ENCODE measurements at regions not wholly inside any gene's neighbourhood (a gene's known extent, or its start where the extent isn't known, plus 50 kb on each side); places are given as distances from the start of the nearest gene placed in this dataset.

GRCh38 chr21:15324542-15324941 lies 259.7 kb upstream of the NRIP1 start:
- no peak for FAIRE-seq
- TF ChIP-seq POLR2A (IDR thresholded peaks at IDR 0.05; ENCODE audit: low read depth, low read length): no peak
- no peak for DNase-seq (ENCODE audit: insufficient read length, low spot score)

- FAIRE-seq (no peak), DNase-seq (ENCODE audit: insufficient read length, low spot score) (no peak)
- no peak for TF ChIP-seq POLR2A (IDR thresholded peaks at IDR 0.05; ENCODE audit: low read depth, low read length)
Observed at GRCh38 chr21:15326032-15326867, 261.4 kb upstream of the NRIP1 start.

GRCh38 chr21:15327637-15328265 lies 263.0 kb upstream of the NRIP1 start:
- DNase-seq (ENCODE audit: insufficient read length, low spot score) (no peak), FAIRE-seq (no peak)
- no peak for TF ChIP-seq POLR2A (IDR thresholded peaks at IDR 0.05; ENCODE audit: low read depth, low read length)

GRCh38 chr21:15329191-15329590 lies 264.4 kb upstream of the NRIP1 start:
- no peak for FAIRE-seq
- no peak for DNase-seq (ENCODE audit: insufficient read length, low spot score)
- TF ChIP-seq POLR2A (IDR thresholded peaks at IDR 0.05; ENCODE audit: low read depth, low read length): no peak

- FAIRE-seq: no peak
- TF ChIP-seq POLR2A (IDR thresholded peaks at IDR 0.05; ENCODE audit: low read depth, low read length): no peak
- no peak for DNase-seq (ENCODE audit: insufficient read length, low spot score)
Observed at GRCh38 chr21:15330872-15331271, 266.1 kb upstream of the NRIP1 start.

GRCh38 chr21:15332572-15332971 lies 267.8 kb upstream of the NRIP1 start:
- DNase-seq (ENCODE audit: insufficient read length, low spot score): no peak
- no peak for FAIRE-seq

GRCh38 chr21:15333136-15333710 lies 268.4 kb upstream of the NRIP1 start:
- no peak for TF ChIP-seq POLR2A (IDR thresholded peaks at IDR 0.05; ENCODE audit: low read depth, low read length)
- no peak for FAIRE-seq
- no peak for DNase-seq (ENCODE audit: insufficient read length, low spot score)

More at GRCh38 chr21:15332572-15332971, 267.8 kb upstream of the NRIP1 start:
- TF ChIP-seq POLR2A (IDR thresholded peaks at IDR 0.05; ENCODE audit: low read depth, low read length): no peak

GRCh38 chr21:15333951-15334350 lies 269.2 kb upstream of the NRIP1 start:
- DNase-seq (ENCODE audit: insufficient read length, low spot score): no peak
- no peak for FAIRE-seq
- TF ChIP-seq POLR2A (IDR thresholded peaks at IDR 0.05; ENCODE audit: low read depth, low read length): no peak

GRCh38 chr21:15343066-15343465 lies 278.3 kb upstream of the NRIP1 start:
- DNase-seq (ENCODE audit: insufficient read length, low spot score) (no peak), FAIRE-seq (no peak)
- no peak for TF ChIP-seq POLR2A (IDR thresholded peaks at IDR 0.05; ENCODE audit: low read depth, low read length)

- FAIRE-seq: no peak
- TF ChIP-seq POLR2A (IDR thresholded peaks at IDR 0.05; ENCODE audit: low read depth, low read length): no peak
- DNase-seq (ENCODE audit: insufficient read length, low spot score): no peak
Observed at GRCh38 chr21:15352009-15352408, 287.2 kb upstream of the NRIP1 start.

- FAIRE-seq (no peak), DNase-seq (ENCODE audit: insufficient read length, low spot score) (no peak)
- no peak for TF ChIP-seq POLR2A (IDR thresholded peaks at IDR 0.05; ENCODE audit: low read depth, low read length)
Observed at GRCh38 chr21:15353546-15353945, 288.7 kb upstream of the NRIP1 start.

- TF ChIP-seq POLR2A (IDR thresholded peaks at IDR 0.05; ENCODE audit: low read depth, low read length): no peak
- DNase-seq (ENCODE audit: insufficient read length, low spot score) (no peak), FAIRE-seq (no peak)
Observed at GRCh38 chr21:15354516-15354915, 289.7 kb upstream of the NRIP1 start.

GRCh38 chr21:15355066-15355465 lies 290.3 kb upstream of the NRIP1 start:
- no peak for FAIRE-seq
- DNase-seq (ENCODE audit: insufficient read length, low spot score): no peak
- TF ChIP-seq POLR2A (IDR thresholded peaks at IDR 0.05; ENCODE audit: low read depth, low read length): no peak

- DNase-seq (ENCODE audit: insufficient read length, low spot score) (no peak), FAIRE-seq (no peak)
- no peak for TF ChIP-seq POLR2A (IDR thresholded peaks at IDR 0.05; ENCODE audit: low read depth, low read length)
Observed at GRCh38 chr21:15359251-15359650, 294.5 kb upstream of the NRIP1 start.

- no peak for FAIRE-seq
- TF ChIP-seq POLR2A (IDR thresholded peaks at IDR 0.05; ENCODE audit: low read depth, low read length): no peak
Observed at GRCh38 chr21:15362458-15362857, 297.7 kb upstream of the NRIP1 start.

More at GRCh38 chr21:15362458-15362857, 297.7 kb upstream of the NRIP1 start:
- DNase-seq (ENCODE audit: insufficient read length, low spot score): no peak

Data from H54 (cell line).